NCI-H2171 (cell line): ENCODE measurements at regions not wholly inside any gene's neighbourhood (a gene's known extent, or its start where the extent isn't known, plus 50 kb on each side); places are given as distances from the start of the nearest gene placed in this dataset.

Source experiments
- DNase-seq: peaks from one replicate; lab custom pipeline; 2025; lab: John Stamatoyannopoulos, UW

DNA sequence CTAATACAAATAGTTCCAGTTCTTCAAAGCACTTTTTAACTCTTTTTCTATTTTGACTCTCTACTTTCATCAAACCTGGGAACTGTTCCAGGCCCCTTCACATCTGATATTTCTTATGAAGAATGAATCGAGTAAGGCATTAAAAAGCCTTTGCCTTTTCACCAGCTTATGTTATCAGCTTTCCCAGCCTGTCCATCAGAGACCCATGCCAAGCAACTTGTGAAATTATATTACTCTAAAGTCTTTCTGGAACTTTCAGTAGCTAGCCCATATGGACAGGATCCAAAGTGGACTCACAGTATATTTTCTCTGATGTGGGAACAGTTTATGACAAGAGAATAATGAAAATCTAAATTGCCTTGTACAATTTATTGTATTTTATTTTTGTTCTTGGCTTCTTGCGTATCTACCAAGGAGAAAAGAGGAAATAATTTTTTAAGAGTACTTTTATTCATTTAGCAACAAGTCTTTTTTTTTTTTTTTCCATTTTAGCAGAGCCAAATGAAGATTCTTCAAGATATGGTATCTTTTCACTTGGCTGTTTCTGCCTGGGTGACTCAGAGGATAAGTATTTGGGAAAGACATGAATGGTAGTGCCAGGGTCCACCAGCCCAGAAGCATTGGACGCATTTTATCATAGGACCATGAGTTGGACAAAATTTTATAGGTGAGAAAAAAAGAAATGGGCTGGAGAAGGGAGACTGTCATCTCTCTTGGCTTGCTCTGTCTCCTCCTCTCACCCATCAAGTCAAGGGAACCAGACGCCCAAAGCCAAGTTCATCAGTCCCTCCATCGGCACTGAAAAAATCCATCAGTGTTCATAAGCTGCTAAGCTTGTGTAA, 195.8 kb upstream of the NEBL start:
- DNase-seq, result no peak

DNA sequence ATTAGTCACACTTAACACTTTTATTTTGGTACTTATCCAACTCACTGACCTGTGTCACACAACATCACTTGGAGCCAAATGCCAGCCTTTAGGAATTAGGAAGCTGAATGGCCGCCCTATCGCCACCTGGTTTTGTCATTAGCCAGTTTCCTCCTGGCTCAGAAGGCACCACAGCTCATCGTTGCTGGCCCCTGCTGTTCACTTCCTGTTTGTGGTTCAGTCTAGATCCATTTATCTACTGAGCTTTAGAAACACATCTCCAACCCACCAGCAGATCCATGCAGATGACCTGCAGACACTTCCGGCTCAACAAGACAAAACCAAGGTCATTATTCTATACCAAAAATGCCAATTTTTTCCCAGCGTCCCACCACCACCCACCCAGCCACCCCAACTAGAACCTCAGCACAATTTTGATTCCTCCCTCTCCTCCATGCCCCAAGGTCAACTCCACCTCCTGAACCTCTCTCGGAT, 193.5 kb upstream of the NEBL start:
- DNase-seq, result no peak

DNA sequence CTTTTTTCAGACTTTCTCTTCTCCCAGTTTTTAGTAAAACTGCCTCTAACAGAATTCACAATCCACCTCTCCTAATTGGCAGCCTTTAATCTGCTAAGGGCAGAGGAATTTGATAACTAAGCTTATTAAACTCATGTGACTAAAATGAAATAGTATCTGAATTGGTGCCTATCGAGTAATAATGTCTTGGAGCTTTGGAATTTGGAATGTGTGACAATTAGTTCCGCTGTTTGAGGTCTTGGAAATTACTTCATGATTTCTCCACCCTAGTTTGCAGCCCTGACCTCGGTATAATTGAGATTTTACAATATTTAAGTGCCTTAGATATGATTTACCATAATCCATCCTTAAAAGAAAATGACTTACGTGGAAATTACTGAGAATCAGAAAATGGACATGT, 190.4 kb upstream of the NEBL start:
- no peak for DNase-seq

DNA sequence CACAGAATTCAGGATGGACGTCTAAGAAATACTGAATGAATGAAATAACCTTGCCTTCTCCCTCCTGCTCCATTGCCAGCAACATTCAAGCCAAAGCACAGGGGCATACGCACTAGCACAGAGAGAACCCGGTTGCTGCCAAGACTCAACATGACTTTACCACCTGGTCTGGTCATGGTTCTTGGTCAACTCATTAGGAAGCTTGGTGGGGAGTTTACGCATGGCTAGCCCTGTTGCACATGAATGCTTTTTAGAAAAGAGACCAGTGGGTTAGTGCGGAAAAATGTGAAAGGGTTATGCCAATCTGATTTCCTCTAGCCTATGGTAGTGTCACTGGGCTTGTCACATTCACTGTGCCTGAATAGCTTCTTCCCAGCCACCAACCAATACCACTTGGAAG, 187.6 kb upstream of the NEBL start:
- DNase-seq, result no peak

DNA sequence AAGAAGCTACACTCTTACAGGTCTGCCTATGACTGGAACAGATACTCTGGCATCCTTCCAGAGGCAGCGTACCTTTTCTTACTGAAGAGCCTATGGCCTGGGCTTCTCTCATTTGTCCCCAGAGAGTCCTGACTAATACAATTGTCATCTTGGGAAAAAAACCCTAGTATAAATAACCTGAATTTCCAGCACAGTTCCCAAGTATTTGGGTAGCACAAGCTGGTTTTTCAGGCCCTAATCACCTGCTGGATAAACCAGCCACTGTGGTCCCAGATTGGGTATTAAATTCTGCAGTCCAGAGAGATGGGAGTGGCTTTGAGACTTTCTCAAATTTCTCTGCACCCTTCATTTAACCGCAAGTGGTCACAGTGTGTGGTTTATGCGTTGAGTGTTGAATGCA, 186.8 kb upstream of the NEBL start:
- peak; percentile 7 for DNase-seq

DNA sequence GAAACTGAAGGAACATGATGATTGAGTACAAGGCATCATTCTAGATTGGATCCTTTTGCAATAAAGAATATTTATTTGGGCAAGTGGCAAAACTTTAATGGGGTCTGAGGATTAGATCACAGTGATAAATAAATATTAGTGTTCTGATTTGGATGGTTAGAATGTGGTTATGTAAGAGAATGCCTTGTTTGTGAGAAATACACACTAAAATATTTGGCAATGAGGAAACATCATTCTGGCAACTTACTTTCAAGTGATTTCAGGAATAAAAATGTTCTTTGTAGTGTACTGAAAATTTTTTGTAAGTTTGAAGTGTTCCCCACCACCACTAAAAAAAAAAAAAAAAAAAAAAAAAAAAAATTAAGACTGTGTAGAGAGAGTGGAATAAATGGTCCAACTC, 185.1 kb upstream of the NEBL start:
- DNase-seq, result no peak

DNA sequence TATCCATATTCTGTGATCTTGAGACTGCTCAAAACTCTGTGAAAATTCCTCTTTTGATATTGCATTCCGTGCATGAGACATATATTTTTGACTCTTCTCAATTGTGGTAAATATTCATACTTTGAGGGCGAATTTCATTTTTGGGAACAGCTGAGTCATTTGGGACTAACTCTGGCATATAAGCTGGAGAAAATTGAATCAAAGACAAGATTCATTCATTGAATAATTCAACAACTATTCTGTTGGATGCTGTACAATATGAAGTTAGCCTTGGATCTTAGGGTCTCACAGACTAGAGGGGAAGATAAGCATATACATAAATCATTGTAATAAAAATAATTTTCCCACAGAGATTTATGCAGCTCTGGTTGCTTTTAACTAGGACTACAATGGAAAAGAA, 183.2 kb upstream of the NEBL start:
- no peak for DNase-seq

DNA sequence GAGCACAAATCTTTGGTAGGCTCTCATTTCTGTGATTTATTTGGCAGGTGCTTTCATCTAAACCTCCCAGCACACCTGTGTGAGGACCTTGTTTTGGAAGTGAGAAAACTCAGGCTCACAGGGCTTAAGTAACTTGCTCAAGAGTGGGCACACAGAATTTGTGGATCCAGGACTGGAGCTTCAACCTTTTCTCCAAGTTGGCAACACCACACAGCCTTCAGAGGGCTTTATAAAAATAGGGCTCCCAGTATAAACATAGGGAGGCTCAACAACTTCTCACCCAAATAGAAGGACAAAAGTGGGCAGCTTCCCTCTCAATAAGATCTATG, 182.2 kb upstream of the NEBL start:
- no peak for DNase-seq

DNA sequence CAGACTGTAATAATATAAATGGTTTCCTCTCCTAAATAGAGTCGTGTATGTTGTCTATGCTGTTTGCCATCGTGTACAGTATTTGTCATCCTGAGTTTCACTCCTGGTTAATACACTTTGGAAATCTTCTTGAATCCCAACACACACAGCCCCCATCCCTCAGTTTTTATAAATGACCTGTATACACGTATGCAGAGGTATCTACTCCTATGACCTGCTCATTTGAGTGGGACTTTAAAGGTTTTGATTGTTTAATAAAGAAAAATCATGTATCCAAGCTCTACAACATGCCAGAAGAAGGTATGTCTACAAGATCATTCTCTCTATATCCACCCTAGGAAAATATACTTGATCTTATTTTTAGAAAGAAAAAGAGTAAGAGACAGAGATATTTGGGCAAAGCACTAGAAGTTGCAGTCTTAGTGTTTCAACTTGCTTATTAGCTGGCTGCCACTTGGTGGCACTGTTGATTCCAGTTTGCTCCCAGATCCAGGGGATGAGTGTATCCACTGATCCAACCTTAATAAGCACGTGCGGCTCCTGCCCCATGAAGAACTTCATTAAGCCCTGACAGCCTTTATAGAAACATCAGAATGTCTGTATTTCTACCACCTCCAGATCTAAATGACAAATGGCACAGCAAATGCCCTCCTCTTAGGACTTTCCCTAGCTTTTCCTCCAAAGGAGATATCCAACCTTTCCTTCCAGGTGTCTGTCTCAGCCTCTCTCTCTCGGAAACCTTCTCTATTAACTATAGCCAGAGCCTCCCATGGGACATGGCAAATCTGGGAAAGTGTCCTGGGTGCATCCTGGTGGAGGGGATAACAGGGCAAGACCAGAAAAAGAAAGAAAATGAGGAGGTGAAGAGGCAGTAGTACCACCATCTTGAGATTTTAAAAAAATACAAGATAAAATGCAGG, 181.6 kb upstream of the NEBL start:
- DNase-seq, result peak; percentile 47

DNA sequence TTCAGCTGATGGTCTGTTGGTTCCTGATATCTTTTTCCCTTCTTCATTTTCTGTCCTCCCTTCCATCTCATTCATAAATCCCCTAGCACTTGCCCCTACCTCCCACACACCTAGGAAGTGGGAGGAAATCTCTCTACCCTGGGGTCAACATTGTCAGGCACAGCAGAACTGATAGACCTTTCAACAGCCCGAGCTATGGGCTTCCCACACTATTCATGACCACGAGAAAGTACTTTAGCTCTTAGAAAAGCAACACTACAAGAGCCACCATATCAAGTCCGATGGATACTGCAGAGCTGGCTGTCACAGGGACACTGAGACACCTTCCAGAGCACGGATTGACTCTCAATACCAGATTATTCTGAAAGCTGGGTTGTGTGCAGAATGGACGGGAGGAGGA, 180.6 kb upstream of the NEBL start:
- no peak for DNase-seq

DNA sequence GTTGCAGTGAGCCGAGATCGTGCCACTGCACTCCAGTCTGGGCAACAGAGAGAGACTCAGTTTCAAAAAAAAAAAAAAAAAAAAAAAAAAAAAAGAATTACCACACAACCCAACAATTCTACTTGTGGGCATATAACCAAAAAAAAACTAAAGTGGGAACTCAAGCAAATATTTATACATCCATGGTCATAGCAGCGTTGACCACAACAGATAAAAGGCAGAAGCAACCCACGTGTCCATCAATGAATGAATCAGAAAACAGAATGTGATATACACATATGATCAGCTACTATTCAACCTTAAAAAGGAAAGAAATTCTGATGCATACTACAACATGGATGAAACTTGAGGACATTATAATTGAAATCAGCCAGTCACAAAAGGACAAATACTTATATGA, 179.3 kb upstream of the NEBL start:
- no peak for DNase-seq

DNA sequence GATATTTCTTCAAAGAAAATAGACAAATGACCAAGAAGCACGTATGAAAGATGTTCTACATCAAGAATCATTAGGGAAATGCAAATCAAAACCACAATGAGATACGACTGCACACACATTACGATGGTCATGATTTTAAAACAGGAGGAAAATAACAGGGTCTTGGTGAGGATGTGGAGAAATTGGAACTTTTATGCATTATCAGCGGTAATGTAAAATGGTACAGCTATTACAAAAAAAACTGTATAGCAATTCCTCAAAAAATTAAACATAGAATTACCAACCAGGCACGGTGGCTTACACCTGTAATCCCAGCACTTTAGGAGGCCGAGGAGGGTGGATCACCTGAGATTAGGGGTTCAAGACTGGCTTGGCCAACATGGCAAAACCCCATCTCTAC, 178.8 kb upstream of the NEBL start:
- DNase-seq, result no peak

DNA sequence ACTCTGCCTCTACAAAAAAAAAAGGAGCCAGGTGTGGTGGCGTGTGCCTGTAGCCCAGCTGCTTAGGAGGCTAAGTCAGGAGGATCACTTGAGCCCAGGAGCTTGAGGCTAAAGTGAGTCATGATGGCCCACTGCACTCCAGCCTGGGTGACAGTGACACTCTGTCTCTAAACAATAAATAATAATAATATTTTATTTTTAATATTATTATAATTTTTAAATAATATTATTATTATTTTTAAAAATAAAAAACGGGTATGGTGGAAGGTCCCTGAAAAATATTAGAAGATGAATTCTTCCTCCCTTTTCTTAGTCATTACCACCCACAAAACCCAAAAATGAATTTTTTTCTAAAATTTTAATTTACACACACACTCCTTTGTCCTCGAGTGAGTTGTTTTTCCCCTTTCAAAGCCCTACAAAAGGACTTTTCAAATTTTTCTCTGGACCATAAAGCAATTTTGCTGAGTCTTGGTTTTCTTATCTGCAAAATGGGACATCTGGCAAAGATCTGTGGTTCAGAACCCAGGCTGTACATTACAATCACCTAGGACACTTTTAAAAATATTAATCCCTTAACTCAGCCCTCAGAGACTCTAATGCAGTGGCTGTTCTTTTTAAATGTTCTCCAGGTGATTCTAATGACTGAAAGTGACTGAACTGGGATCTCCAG, 174.0 kb upstream of the NEBL start:
- DNase-seq, result no peak

DNA sequence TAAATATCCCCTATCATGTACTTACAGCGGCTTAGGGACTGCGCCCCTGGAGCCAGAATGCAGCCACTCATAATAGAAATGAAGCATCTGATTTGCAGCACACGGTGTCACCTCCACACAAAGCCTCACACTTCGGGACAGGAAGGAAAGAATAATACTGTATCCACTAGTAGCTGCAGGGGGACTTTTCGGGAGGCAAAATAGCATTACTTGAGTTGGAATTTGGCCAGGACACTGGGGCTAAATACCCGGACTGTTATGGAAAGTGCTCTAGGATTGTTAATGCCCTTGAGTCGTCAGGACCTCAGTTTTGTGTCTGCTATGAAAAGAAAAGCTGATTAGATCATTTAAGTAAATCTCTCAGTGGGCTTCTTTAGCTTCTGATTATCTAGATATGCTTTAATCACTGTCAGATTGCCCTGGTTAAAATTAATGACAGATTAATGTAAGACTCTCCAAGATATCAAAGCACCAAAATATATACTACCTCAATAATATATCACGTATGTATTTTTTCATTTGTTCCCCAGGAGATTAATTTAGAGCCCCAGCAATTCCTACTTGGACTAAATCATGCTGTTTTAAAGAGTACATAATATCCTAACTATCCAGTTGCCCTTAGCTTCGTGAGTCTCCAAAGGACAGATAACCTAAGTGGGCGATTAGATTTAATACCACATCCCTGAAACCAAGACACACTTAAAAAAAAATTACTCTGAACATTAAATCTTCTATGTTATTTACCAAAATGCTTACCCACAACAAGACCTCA, 173.0 kb upstream of the NEBL start:
- no peak for DNase-seq

DNA sequence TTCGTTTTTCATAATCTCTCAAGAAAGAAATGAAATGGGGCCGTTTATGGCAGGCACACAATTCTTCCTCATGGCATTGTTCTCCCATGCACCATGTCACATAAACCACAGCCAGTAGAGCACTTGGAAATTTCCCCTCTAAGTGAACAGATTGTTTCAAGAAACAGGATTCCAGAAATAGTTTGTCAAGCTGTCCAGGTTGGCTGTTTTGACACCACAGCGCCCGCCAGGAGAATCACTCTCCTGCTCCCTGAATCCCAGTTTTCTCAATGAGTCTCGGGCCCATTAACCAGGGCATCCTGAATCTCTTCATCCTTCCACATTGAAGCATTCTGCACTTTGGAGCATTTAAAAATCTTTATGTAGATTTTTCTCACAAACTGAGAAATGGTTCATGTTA, 172.2 kb upstream of the NEBL start:
- peak; percentile 16 for DNase-seq

DNA sequence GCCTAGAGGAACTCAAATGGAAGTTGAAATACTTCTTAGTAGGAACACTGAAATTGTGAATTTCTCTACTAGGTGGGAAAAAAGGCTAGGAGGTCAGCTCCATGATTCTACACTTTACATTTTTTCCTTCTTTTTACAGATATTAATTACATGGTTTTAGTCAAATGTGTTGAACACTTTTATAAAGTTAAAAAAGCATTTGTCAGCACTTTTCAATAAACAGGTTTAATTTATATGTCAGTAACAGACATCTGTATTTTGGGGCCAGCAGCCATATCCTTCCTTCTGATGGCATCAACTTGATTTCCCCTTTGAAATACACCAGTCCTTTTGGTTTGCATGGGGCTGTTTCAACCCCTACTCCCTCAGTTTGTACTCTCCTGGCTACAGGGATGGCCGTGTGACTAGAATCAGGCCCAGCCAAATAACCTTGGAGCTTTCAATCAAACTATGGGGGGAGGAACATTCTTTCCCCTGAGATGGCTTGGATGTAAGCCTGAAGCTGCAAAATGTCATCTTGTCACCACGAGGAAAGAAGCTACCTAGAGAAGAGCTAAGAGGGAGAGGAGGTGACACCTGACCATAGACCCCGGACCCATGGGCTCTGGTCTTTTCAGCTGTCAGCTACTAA, 171.0 kb upstream of the NEBL start:
- DNase-seq, result no peak

DNA sequence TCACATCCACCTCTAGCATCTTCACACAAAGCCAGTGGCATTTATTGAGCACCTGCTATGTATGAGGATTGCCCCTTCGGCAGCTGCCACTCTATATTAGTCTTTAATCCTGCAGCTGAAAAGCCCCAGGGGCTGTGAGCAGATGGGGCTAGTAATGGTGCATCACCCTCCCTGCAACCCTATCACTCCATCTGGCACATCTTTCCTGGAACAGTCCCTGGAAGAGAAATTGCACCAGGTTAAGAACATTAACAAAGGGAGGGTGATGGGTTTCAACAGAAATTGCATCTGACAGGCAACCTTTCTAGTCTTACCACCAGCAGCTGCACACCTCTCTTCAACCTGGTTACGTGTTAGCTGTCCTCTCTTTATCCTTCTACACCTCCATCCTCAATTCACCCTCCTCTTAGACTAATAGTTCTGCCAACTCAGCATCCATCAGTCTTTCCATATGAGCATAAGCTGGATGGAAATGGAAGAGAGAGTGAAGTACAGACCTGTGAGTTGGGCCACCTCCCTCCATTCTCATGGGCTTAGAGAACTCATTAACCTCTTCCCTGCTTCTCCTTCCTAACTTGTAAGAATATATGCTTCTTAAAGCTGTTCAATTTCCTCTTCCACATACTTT, 168.6 kb upstream of the NEBL start:
- peak; percentile 76 for DNase-seq

DNA sequence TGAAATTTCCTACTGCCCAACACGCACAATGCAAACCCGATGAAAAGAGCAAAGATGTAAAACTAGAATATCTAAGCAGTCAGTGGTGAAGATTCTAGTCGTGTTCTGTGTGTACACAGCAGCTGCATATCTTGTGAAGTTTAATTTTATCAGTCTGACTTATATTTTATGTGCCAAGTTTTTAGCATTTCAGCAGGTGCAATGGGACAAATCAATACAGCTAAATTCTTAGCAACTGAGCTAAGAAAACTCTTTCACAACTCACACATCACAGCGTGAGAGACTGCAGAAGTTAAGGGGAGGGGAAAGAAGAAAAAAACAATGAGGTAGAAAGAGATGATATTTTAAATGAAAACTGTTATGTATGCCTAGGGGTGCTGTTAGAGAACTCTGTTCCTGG, 164.9 kb upstream of the NEBL start:
- DNase-seq, result no peak

DNA sequence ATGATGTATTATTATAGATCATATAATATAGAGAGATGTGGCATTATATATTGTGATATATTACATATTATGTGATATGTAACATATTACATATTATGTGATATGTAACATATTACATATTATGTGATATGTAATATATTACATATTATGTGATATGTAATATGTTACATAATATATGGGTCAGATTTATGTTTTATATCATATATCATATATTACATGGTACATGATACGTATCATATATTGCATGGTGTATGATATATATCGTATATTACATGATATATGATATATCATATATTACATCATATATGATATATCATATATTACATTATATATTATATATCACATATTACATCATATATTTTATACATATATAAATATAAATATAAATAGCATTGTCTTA, 164.1 kb upstream of the NEBL start:
- DNase-seq, result no peak

DNA sequence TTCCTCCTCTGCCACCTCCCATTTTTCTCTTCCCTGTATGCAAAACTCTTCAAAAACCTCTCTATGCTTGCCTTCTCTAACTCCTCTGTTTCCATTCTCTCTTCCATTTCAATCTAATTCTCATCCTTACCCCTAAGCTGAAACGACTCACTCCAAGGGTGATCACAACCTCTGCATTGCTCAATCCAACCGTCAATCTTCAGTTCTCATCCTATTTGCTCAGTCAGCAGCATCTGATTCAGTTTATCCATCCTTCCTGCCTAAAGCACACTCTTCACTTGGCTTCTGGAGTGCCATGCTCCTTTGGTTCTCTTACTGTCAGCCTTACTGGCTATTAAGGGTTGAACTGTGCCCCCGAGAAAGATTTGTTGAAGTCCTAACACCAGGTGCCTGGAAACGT, 163.5 kb upstream of the NEBL start:
- no peak for DNase-seq

DNA sequence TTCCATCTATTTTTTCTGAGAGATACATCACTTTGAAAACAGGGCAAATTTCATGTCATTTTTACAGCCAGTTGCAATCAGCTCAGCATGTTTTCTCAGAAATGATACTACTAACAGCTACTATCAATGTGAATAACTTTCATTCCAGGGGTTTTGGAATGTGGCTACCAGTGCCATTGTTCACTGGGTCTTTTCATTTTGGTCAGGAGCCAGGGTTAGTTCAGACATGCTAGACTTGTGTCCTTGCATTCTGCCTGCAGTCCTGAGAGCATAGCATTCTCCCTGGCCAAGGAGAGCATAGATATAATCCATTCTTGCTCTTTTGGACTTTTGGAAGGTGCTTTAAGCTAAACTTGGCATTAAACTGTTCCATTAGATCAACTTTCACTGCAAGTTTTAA, 160.9 kb upstream of the NEBL start:
- no peak for DNase-seq
